ENCODE measurements at regions not wholly inside any gene's neighbourhood (a gene's known extent, or its start where the extent isn't known, plus 50 kb on each side); places are given as distances from the start of the nearest gene placed in this dataset.
A peak's percentile ranks its signal among the peaks of the same experiment; 100 is the strongest.

- DNase-seq (ENCODE audit: low read depth), result no peak
- TF ChIP-seq CTCF (IDR thresholded peaks at IDR 0.05; ENCODE audit: insufficient read depth, low read depth, low read length, missing control alignments), result no peak
- H3K4me3 ChIP-seq (ENCODE audit: low read length), result no peak overlapping the region
These were observed 468.0 kb upstream of the PKDCC start for GRCh38 chr2:41579806-41580205.

- no peak for DNase-seq (ENCODE audit: low read depth)
- no peak for TF ChIP-seq CTCF (IDR thresholded peaks at IDR 0.05; ENCODE audit: insufficient read depth, low read depth, low read length, missing control alignments)
- H3K4me3 ChIP-seq (ENCODE audit: low read length), result no peak overlapping the region
These were observed 467.0 kb upstream of the PKDCC start for GRCh38 chr2:41580806-41581205.

- peak; percentile 14 for DNase-seq (ENCODE audit: low read depth)
- TF ChIP-seq CTCF (IDR thresholded peaks at IDR 0.05; ENCODE audit: insufficient read depth, low read depth, low read length, missing control alignments), result no peak
These were observed 452.6 kb upstream of the PKDCC start for GRCh38 chr2:41595240-41595639.

GRCh38 chr2:41597680-41598079, 450.1 kb upstream of the PKDCC start:
- peak; percentile 7 for DNase-seq (ENCODE audit: low read depth)
- TF ChIP-seq CTCF (IDR thresholded peaks at IDR 0.05; ENCODE audit: insufficient read depth, low read depth, low read length, missing control alignments), result no peak

More at GRCh38 chr2:41595240-41595639, 452.6 kb upstream of the PKDCC start:
- no peak overlapping the region for H3K4me3 ChIP-seq (ENCODE audit: low read length)

GRCh38 chr2:41598161-41598894, 449.5 kb upstream of the PKDCC start:
- no peak for TF ChIP-seq CTCF (IDR thresholded peaks at IDR 0.05; ENCODE audit: insufficient read depth, low read depth, low read length, missing control alignments)
- DNase-seq (ENCODE audit: low read depth), result no peak
- H3K4me3 ChIP-seq (ENCODE audit: low read length), result no peak overlapping the region

More at GRCh38 chr2:41597680-41598079, 450.1 kb upstream of the PKDCC start:
- no peak overlapping the region for H3K4me3 ChIP-seq (ENCODE audit: low read length)

- no peak for DNase-seq (ENCODE audit: low read depth)
These were observed 447.4 kb upstream of the PKDCC start for GRCh38 chr2:41600460-41600859.

More at GRCh38 chr2:41600460-41600859, 447.4 kb upstream of the PKDCC start:
- no peak for TF ChIP-seq CTCF (IDR thresholded peaks at IDR 0.05; ENCODE audit: insufficient read depth, low read depth, low read length, missing control alignments)
- no peak overlapping the region for H3K4me3 ChIP-seq (ENCODE audit: low read length)
